OCI-LY1 (cell line): ENCODE measurements at regions not wholly inside any gene's neighbourhood (a gene's known extent, or its start where the extent isn't known, plus 50 kb on each side); places are given as distances from the start of the nearest gene placed in this dataset.

ENCODE experiments used
- H2AFZ ChIP-seq: fragments of 200-600 bp; sonication (generic), shearing (Covaris generic); 2 replicates; pipeline ENCODE4 v1.6.0; 2014; ENCODE audit warnings: antibody characterized with exemption, mild to moderate bottlenecking, low read length
- H3F3A ChIP-seq: fragments of 200-600 bp; sonication (generic), shearing (Covaris generic); 2 replicates; pipeline ENCODE4 v1.6.0; 2014; ENCODE audit warnings: mild to moderate bottlenecking, antibody characterized with exemption, low read length, moderate library complexity; ENCODE audit not compliant: insufficient read depth
- H3K27ac ChIP-seq: fragments of 200-600 bp; sonication (generic); 2 replicates; pipeline ENCODE4 v1.5.1; 2014; ENCODE audit warnings: low read length, mixed run types, mild to moderate bottlenecking, low read depth; ENCODE audit not compliant: poor library complexity, severe bottlenecking
- H3K27me3 ChIP-seq: fragments of 200-600 bp; sonication (generic); 2 replicates; pipeline ENCODE4 v1.6.0; 2014; ENCODE audit warnings: antibody characterized with exemption, mild to moderate bottlenecking, low read length, moderate library complexity; ENCODE audit not compliant: insufficient read depth
- H3K36me3 ChIP-seq: fragments of 200-600 bp; sonication (generic); 2 replicates; pipeline ENCODE4 v1.6.1; 2014; ENCODE audit warnings: mild to moderate bottlenecking, antibody characterized with exemption, low read length, moderate library complexity, mixed read lengths; ENCODE audit not compliant: insufficient read depth
- H3K4me1 ChIP-seq: fragments of 200-600 bp; sonication (generic); 2 replicates; pipeline ENCODE4 v1.5.1; 2014; ENCODE audit warnings: mild to moderate bottlenecking, low read length, moderate library complexity; ENCODE audit not compliant: insufficient read depth, severe bottlenecking
- H3K4me2 ChIP-seq: fragments of 200-600 bp; sonication (generic), shearing (Covaris generic); 2 replicates; pipeline ENCODE4 v1.6.1; 2014; ENCODE audit warnings: low read length
- H3K4me3 ChIP-seq: fragments of 200-600 bp; sonication (generic); 2 replicates; pipeline ENCODE4 v1.5.1; 2014; ENCODE audit warnings: low read length, low read depth, mild to moderate bottlenecking, mixed read lengths; ENCODE audit not compliant: poor library complexity, severe bottlenecking
- H3K79me2 ChIP-seq: fragments of 200-600 bp; shearing (Covaris generic); 2 replicates; pipeline ENCODE4 v1.6.1; 2016; ENCODE audit warnings: mixed run types, low read length, mixed read lengths; ENCODE audit not compliant: insufficient read depth
- H3K9ac ChIP-seq: fragments of 200-600 bp; sonication (generic), shearing (Covaris generic); 2 replicates; pipeline ENCODE4 v1.6.1; 2014; ENCODE audit warnings: mild to moderate bottlenecking, low read length, mixed read lengths
- H3K9me2 ChIP-seq: fragments of 200-600 bp; sonication (generic), shearing (Covaris generic); 2 replicates; pipeline ENCODE4 v1.6.1; 2014; ENCODE audit warnings: low read depth, mild to moderate bottlenecking, low read length, mixed read lengths
- H3K9me3 ChIP-seq: fragments of 200-600 bp; shearing (Covaris generic); 2 replicates; pipeline ENCODE4 v1.6.1; 2014; ENCODE audit warnings: low read length, mixed read lengths
- H4K20me1 ChIP-seq: fragments of 200-600 bp; sonication (generic), shearing (Covaris generic); 2 replicates; pipeline ENCODE4 v1.6.0; 2016; ENCODE audit warnings: mild to moderate bottlenecking, low read length; ENCODE audit not compliant: insufficient read depth
- CTCF ChIP-seq: fragments of 200-600 bp; sonication (generic), shearing (Covaris generic); IDR thresholded peaks from 2 replicates; pipeline ENCODE4 v1.5.1; 2017; ENCODE audit warnings: mild to moderate bottlenecking, antibody characterized with exemption, low read length, moderate library complexity, mixed read lengths
- EZH2 ChIP-seq: fragments of 200-600 bp; sonication (generic), shearing (Covaris generic); IDR thresholded peaks from 2 replicates; pipeline ENCODE4 v1.8.0; 2017; ENCODE audit warnings: borderline replicate concordance, mixed run types, mild to moderate bottlenecking, antibody characterized with exemption, low read length, moderate library complexity, mixed read lengths

- no peaks in the 10 kb centered on the region for H3K79me2 ChIP-seq
- no peaks in the 10 kb centered on the region for H3K36me3 ChIP-seq
- no peak overlapping the region for H3K27ac ChIP-seq
- no peaks in the 10 kb centered on the region; the same call in 1 of the 2 replicates for H3K27me3 ChIP-seq
- H3K9me3 ChIP-seq: no peaks in the 10 kb centered on the region
- no peak overlapping the region for H3K4me3 ChIP-seq
- no peak overlapping the region for H3K4me2 ChIP-seq
- no peaks in the 10 kb centered on the region for H3K9me2 ChIP-seq
- no peak overlapping the region for H2AFZ ChIP-seq
- no peaks in the 10 kb centered on the region for H3K4me1 ChIP-seq
- TF ChIP-seq CTCF (no peak), EZH2 (no peak)
- no peaks in the 10 kb centered on the region for H3F3A ChIP-seq
- no peak overlapping the region for H3K9ac ChIP-seq
- H4K20me1 ChIP-seq: no peaks in the 10 kb centered on the region
Observed at GRCh38 chr16:86067936-86068335, 169.0 kb downstream of the IRF8 start.

GRCh38 chr16:86068722-86069121 is 169.8 kb downstream of the IRF8 start:
- H3K27me3 ChIP-seq: no peaks in the 10 kb centered on the region; the same call in 1 of the 2 replicates
- no peaks in the 10 kb centered on the region for H3K9me3 ChIP-seq
- no peak overlapping the region for H3K27ac ChIP-seq
- no peaks in the 10 kb centered on the region for H3K79me2 ChIP-seq
- no peaks in the 10 kb centered on the region for H3K9me2 ChIP-seq
- TF ChIP-seq EZH2 (no peak), CTCF (no peak)
- H3F3A ChIP-seq: no peaks in the 10 kb centered on the region
- H3K4me3 ChIP-seq: no peak overlapping the region
- no peaks in the 10 kb centered on the region for H4K20me1 ChIP-seq
- H2AFZ ChIP-seq: no peak overlapping the region
- H3K4me1 ChIP-seq: no peaks in the 10 kb centered on the region
- no peak overlapping the region for H3K4me2 ChIP-seq
- no peaks in the 10 kb centered on the region for H3K36me3 ChIP-seq
- H3K9ac ChIP-seq: no peak overlapping the region

GRCh38 chr16:86069736-86070298 is 170.9 kb downstream of the IRF8 start:
- Histone ChIP-seq H3K27ac (no peak overlapping the region), H3K9ac (no peak overlapping the region), H3K79me2 (no peaks in the 10 kb centered on the region), H3K4me2 (no peak overlapping the region), H3K36me3 (no peaks in the 10 kb centered on the region), H2AFZ (no peak overlapping the region), H3K27me3 (no peaks in the 10 kb centered on the region; the same call in 1 of the 2 replicates), H3K9me3 (no peaks in the 10 kb centered on the region), H3K4me1 (no peaks in the 10 kb centered on the region), H3K9me2 (no peaks in the 10 kb centered on the region), H3K4me3 (no peak overlapping the region), H4K20me1 (no peaks in the 10 kb centered on the region), H3F3A (no peaks in the 10 kb centered on the region)
- TF ChIP-seq EZH2 (no peak), CTCF (no peak)
